ENCODE measurements at regions not wholly inside any gene's neighbourhood (a gene's known extent, or its start where the extent isn't known, plus 50 kb on each side); places are given as distances from the start of the nearest gene placed in this dataset.
A peak's percentile ranks its signal among the peaks of the same experiment; 100 is the strongest.

- H3K4me3 ChIP-seq (ENCODE audit: low read depth, low read length) = no peak overlapping the region
- H3K79me2 ChIP-seq = no peaks in the 10 kb centered on the region
- no peaks in the 10 kb centered on the region for H3K9me3 ChIP-seq (ENCODE audit: control insufficient read depth, low read length)
- no peaks in the 10 kb centered on the region for H3K27me3 ChIP-seq (ENCODE audit: control insufficient read depth, insufficient read depth, low read length)
- no peak overlapping the region for H2AFZ ChIP-seq
- H3K27ac ChIP-seq = no peak overlapping the region
- no peak for TF ChIP-seq CTCF (IDR thresholded peaks at IDR 0.05)
- H3K4me1 ChIP-seq = no peaks in the 10 kb centered on the region
- no peak overlapping the region for H3K9ac ChIP-seq
- H3K36me3 ChIP-seq (ENCODE audit: control insufficient read depth, insufficient read depth, low read length) = no peaks in the 10 kb centered on the region
- H3K4me2 ChIP-seq (ENCODE audit: low read length) = no peak overlapping the region
Measured at GRCh38 chrX:137431693-137432488, 134.0 kb upstream of the ZIC3 start.

GRCh38 chrX:137430984-137431475 is 134.9 kb upstream of the ZIC3 start:
- H2AFZ ChIP-seq = no peak overlapping the region
- H3K27ac ChIP-seq = no peak overlapping the region
- TF ChIP-seq CTCF (IDR thresholded peaks at IDR 0.05) = no peak
- no peaks in the 10 kb centered on the region for H3K36me3 ChIP-seq (ENCODE audit: control insufficient read depth, insufficient read depth, low read length)
- H3K9me3 ChIP-seq (ENCODE audit: control insufficient read depth, low read length) = no peaks in the 10 kb centered on the region
- H3K27me3 ChIP-seq (ENCODE audit: control insufficient read depth, insufficient read depth, low read length) = no peaks in the 10 kb centered on the region
- no peak overlapping the region for H3K9ac ChIP-seq
- no peak overlapping the region for H3K4me3 ChIP-seq (ENCODE audit: low read depth, low read length)
- H3K79me2 ChIP-seq = no peaks in the 10 kb centered on the region
- no peaks in the 10 kb centered on the region for H3K4me1 ChIP-seq
- H3K4me2 ChIP-seq (ENCODE audit: low read length) = no peak overlapping the region

GRCh38 chrX:137430301-137430700 is 135.6 kb upstream of the ZIC3 start:
- Histone ChIP-seq H3K9ac (no peak overlapping the region), H3K36me3 (ENCODE audit: control insufficient read depth, insufficient read depth, low read length) (no peaks in the 10 kb centered on the region), H3K4me3 (ENCODE audit: low read depth, low read length) (no peak overlapping the region), H3K27ac (no peak overlapping the region), H2AFZ (no peak overlapping the region), H3K27me3 (ENCODE audit: control insufficient read depth, insufficient read depth, low read length) (no peaks in the 10 kb centered on the region), H3K4me1 (no peaks in the 10 kb centered on the region), H3K79me2 (no peaks in the 10 kb centered on the region), H3K4me2 (ENCODE audit: low read length) (no peak overlapping the region), H3K9me3 (ENCODE audit: control insufficient read depth, low read length) (no peaks in the 10 kb centered on the region)
- TF ChIP-seq CTCF (IDR thresholded peaks at IDR 0.05) = no peak

GRCh38 chrX:137428766-137429591 is 136.9 kb upstream of the ZIC3 start:
- Histone ChIP-seq H3K9ac (no peak overlapping the region), H3K4me3 (ENCODE audit: low read depth, low read length) (peak overlapping the region; percentile 44), H2AFZ (no peak overlapping the region), H3K9me3 (ENCODE audit: control insufficient read depth, low read length) (no peaks in the 10 kb centered on the region), H3K79me2 (no peaks in the 10 kb centered on the region), H3K27me3 (ENCODE audit: control insufficient read depth, insufficient read depth, low read length) (no peaks in the 10 kb centered on the region), H3K36me3 (ENCODE audit: control insufficient read depth, insufficient read depth, low read length) (no peaks in the 10 kb centered on the region), H3K27ac (no peak overlapping the region), H3K4me1 (no peaks in the 10 kb centered on the region), H3K4me2 (ENCODE audit: low read length) (peak overlapping the region; percentile 68)
- no peak for TF ChIP-seq CTCF (IDR thresholded peaks at IDR 0.05)
